HEK293 (cell line): ENCODE measurements at regions not wholly inside any gene's neighbourhood (a gene's known extent, or its start where the extent isn't known, plus 50 kb on each side); places are given as distances from the start of the nearest gene placed in this dataset.

Experiments used
- CTCF ChIA-PET: fragments of 350-600 bp; formaldehyde crosslinking; extraction: SDS; loops from one replicate; lab custom pipeline; 2021; ENCODE audit warnings: antibody characterized with exemption; lab: Yijun Ruan, JAX
- POLR2A ChIA-PET: fragments of 300-600 bp; formaldehyde crosslinking; extraction: SDS; loops from one replicate; lab custom pipeline; 2020; ENCODE audit warnings: antibody characterized with exemption, inconsistent platforms; lab: Yijun Ruan, JAX
- H3K27ac ChIP-seq: fragments of 200-500 bp; sonication (Bioruptor generic); 2 replicates; pipeline ENCODE4 v1.5.1; 2014; ENCODE audit warnings: low read depth, low read length, control low read depth, inconsistent platforms; ENCODE audit errors: extremely low read depth
- H3K36me3 ChIP-seq, 2 experiments: fragments of 200-500 bp in 1 of 2; sonication (Bioruptor generic) in 1 of 2; 1 replicate in 1 of 2; 2 replicates in 1 of 2; pipeline ENCODE4 v1.5.1; 2014 to 2017; ENCODE audit warnings: inconsistent platforms in 2 of 2, low read length in 2 of 2; ENCODE audit not compliant: control insufficient read depth in 2 of 2, insufficient read depth in 1 of 2
- H3K4me1 ChIP-seq: fragments of 200-500 bp; sonication (Bioruptor generic); 2 replicates; pipeline ENCODE4 v1.5.1; 2014; ENCODE audit warnings: mild to moderate bottlenecking, low read length, inconsistent platforms; ENCODE audit not compliant: control insufficient read depth, insufficient read depth
- H3K4me3 ChIP-seq: 2 replicates; pipeline ENCODE4 v1.5.1; 2011; ENCODE audit warnings: low read depth, mild to moderate bottlenecking, control low read depth, low read length, moderate library complexity
- H3K9me3 ChIP-seq: fragments of 200-500 bp; sonication (Bioruptor generic); 2 replicates; pipeline ENCODE4 v1.5.1; 2014; ENCODE audit warnings: low read depth, low read length, inconsistent platforms; ENCODE audit not compliant: control insufficient read depth, insufficient read depth
- HOXA7 ChIP-seq: sonication (generic); formaldehyde crosslinking; IDR thresholded peaks from 2 replicates; pipeline ENCODE4 v1.8.1; 2022; ENCODE audit warnings: missing genetic modification reagents, borderline replicate concordance
- KLF1 ChIP-seq: fragments of 450-650 bp; formaldehyde crosslinking; IDR thresholded peaks from 2 replicates; pipeline ENCODE4 v1.5.1; 2016; ENCODE audit warnings: missing biosample characterization, missing genetic modification characterization
- WT1 ChIP-seq: fragments of 450-650 bp; formaldehyde crosslinking; IDR thresholded peaks from 2 replicates; pipeline ENCODE4 v1.5.1; 2016; ENCODE audit warnings: missing biosample characterization, missing genetic modification characterization
- YY1 ChIP-seq: fragments of 450-650 bp; formaldehyde crosslinking; IDR thresholded peaks from 2 replicates; pipeline ENCODE4 v1.5.1; 2018; ENCODE audit warnings: missing biosample characterization, missing genetic modification characterization
- ZEB2 ChIP-seq: fragments of 450-650 bp; formaldehyde crosslinking; IDR thresholded peaks from 2 replicates; pipeline ENCODE4 v1.5.1; 2016; ENCODE audit warnings: missing biosample characterization, missing genetic modification characterization
- ZFP37 ChIP-seq: fragments of 450-650 bp; formaldehyde crosslinking; IDR thresholded peaks from 2 replicates; pipeline ENCODE4 v1.5.1; 2016; ENCODE audit warnings: missing biosample characterization, missing genetic modification characterization
- ZNF223 ChIP-seq: fragments of 450-650 bp; formaldehyde crosslinking; IDR thresholded peaks from 2 replicates; pipeline ENCODE4 v1.5.1; 2016; ENCODE audit warnings: missing biosample characterization, missing genetic modification characterization
- ZNF248 ChIP-seq: fragments of 450-650 bp; formaldehyde crosslinking; IDR thresholded peaks from 2 replicates; pipeline ENCODE4 v1.5.1; 2017; ENCODE audit warnings: missing biosample characterization, missing genetic modification characterization
- ZNF266 ChIP-seq: fragments of 450-650 bp; formaldehyde crosslinking; IDR thresholded peaks from 2 replicates; pipeline ENCODE4 v1.5.1; 2016; ENCODE audit warnings: missing biosample characterization, missing genetic modification characterization, low read depth
- ZNF341 ChIP-seq: fragments of 450-650 bp; formaldehyde crosslinking; IDR thresholded peaks from 2 replicates; pipeline ENCODE4; 2016; ENCODE audit warnings: low read depth, missing biosample characterization, missing genetic modification characterization
- ZNF560 ChIP-seq: fragments of 450-650 bp; formaldehyde crosslinking; IDR thresholded peaks from 2 replicates; pipeline ENCODE4 v1.5.1; 2017; ENCODE audit warnings: missing biosample characterization, missing genetic modification characterization, borderline replicate concordance
- ZNF610 ChIP-seq: fragments of 450-650 bp; formaldehyde crosslinking; IDR thresholded peaks from 2 replicates; pipeline ENCODE4 v1.5.1; 2016; ENCODE audit warnings: missing biosample characterization, missing genetic modification characterization, borderline replicate concordance
- ZNF830 ChIP-seq: fragments of 450-650 bp; IDR thresholded peaks from 2 replicates; pipeline ENCODE4 v1.5.0; 2018; ENCODE audit warnings: missing biosample characterization, missing genetic modification characterization, low read depth, mild to moderate bottlenecking, moderate library complexity
- ZSCAN16 ChIP-seq: fragments of 450-650 bp; formaldehyde crosslinking; IDR thresholded peaks from 2 replicates; pipeline ENCODE4 v1.5.1; 2016; ENCODE audit warnings: missing biosample characterization, missing genetic modification characterization
- TF ChIP-seq, protein P1 (sequence below): fragments of 450-650 bp; formaldehyde crosslinking; conservative IDR thresholded peaks from 2 replicates; pipeline ENCODE4 v1.5.1; 2016; ENCODE audit warnings: low read depth, missing biosample characterization, missing genetic modification characterization
- TF ChIP-seq, protein P2 (sequence below): fragments of 450-650 bp; formaldehyde crosslinking; IDR thresholded peaks from 2 replicates; pipeline ENCODE4 v1.5.1; 2016; ENCODE audit warnings: missing biosample characterization, missing genetic modification characterization
- TF ChIP-seq, protein P3 (sequence below): fragments of 450-650 bp; formaldehyde crosslinking; IDR thresholded peaks from 2 replicates; pipeline ENCODE4 v1.5.1; 2016; ENCODE audit warnings: missing biosample characterization, missing genetic modification characterization
- TF ChIP-seq, protein P4 (sequence below): fragments of 450-650 bp; formaldehyde crosslinking; IDR thresholded peaks from 2 replicates; pipeline ENCODE4 v1.5.1; 2017; ENCODE audit warnings: missing biosample characterization, missing genetic modification characterization

- TF ChIP-seq ZNF560 (no peak), ZNF266 (tag by site-specific recombination) (no peak)
- no peak overlapping the region for H3K27ac ChIP-seq
- CTCF ChIA-PET: no interaction called here
- H3K9me3 ChIP-seq: no peaks in the 10 kb centered on the region
- no peaks in the 10 kb centered on the region for H3K4me1 ChIP-seq
- no peak overlapping the region for H3K4me3 ChIP-seq
- H3K36me3 ChIP-seq: no peaks in the 10 kb centered on the region
- POLR2A ChIA-PET: no interaction called here
Observed at GRCh38 chr21:22552390-22552789, 1554.2 kb downstream of the NCAM2 start.

DNA sequence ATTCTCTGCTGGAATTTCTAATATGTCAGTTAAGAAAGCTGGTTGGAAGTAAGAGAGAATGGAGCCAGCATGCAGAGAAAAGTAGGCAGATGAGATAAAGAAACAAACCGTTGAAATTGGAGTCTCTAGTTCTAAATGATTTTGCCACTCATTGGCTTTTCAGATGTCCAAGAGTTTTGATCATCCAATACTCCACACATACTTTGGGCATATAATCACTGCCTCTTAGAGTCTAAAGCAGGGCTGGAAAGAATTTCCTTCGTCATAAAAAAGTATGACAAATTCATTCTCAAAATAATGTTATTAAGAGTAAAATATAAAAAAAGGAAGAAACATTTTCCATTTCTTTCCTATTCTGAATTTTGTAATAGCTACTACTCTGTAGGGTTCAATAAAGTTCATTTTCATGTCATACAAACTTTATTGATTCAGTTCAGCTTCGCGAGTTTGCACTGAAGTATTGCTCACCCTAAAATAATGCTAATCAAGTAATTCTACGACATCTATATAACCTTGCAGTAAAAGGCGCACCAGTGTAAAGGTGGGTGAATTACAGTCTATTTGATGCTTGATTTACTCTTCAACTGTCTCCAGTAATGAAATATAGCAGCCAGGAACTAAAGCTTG is 1556.6 kb downstream of the NCAM2 start:
- H3K9me3 ChIP-seq: no peaks in the 10 kb centered on the region
- no peak for TF ChIP-seq ZSCAN16 (tag by site-specific recombination)
- no peak for TF ChIP-seq ZNF830 (tag by site-specific recombination)
- no peak for TF ChIP-seq YY1 (tag by site-specific recombination)
- TF ChIP-seq ZNF610 (tag by site-specific recombination): no peak
- no peak for TF ChIP-seq ZEB2 (tag by site-specific recombination)
- TF ChIP-seq, protein P1, sequence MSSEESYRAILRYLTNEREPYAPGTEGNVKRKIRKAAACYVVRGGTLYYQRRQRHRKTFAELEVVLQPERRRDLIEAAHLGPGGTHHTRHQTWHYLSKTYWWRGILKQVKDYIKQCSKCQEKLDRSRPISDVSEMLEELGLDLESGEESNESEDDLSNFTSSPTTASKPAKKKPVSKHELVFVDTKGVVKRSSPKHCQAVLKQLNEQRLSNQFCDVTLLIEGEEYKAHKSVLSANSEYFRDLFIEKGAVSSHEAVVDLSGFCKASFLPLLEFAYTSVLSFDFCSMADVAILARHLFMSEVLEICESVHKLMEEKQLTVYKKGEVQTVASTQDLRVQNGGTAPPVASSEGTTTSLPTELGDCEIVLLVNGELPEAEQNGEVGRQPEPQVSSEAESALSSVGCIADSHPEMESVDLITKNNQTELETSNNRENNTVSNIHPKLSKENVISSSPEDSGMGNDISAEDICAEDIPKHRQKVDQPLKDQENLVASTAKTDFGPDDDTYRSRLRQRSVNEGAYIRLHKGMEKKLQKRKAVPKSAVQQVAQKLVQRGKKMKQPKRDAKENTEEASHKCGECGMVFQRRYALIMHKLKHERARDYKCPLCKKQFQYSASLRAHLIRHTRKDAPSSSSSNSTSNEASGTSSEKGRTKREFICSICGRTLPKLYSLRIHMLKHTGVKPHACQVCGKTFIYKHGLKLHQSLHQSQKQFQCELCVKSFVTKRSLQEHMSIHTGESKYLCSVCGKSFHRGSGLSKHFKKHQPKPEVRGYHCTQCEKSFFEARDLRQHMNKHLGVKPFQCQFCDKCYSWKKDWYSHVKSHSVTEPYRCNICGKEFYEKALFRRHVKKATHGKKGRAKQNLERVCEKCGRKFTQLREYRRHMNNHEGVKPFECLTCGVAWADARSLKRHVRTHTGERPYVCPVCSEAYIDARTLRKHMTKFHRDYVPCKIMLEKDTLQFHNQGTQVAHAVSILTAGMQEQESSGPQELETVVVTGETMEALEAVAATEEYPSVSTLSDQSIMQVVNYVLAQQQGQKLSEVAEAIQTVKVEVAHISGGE (tag by site-specific recombination): no peak
- TF ChIP-seq, protein P2, sequence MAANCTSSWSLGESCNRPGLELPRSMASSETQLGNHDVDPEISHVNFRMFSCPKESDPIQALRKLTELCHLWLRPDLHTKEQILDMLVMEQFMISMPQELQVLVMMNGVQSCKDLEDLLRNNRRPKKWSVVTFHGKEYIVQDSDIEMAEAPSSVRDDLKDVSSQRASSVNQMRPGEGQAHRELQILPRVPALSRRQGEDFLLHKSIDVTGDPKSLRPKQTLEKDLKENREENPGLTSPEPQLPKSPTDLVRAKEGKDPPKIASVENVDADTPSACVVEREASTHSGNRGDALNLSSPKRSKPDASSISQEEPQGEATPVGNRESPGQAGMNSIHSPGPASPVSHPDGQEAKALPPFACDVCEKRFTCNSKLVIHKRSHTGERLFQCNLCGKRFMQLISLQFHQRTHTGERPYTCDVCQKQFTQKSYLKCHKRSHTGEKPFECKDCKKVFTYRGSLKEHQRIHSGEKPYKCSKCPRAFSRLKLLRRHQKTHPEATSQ (tag by site-specific recombination): no peak
- TF ChIP-seq, protein P3, sequence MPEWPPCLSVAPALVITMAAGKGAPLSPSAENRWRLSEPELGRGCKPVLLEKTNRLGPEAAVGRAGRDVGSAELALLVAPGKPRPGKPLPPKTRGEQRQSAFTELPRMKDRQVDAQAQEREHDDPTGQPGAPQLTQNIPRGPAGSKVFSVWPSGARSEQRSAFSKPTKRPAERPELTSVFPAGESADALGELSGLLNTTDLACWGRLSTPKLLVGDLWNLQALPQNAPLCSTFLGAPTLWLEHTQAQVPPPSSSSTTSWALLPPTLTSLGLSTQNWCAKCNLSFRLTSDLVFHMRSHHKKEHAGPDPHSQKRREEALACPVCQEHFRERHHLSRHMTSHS (tag by site-specific recombination): no peak
- TF ChIP-seq WT1 (tag by site-specific recombination): no peak
- no peak for TF ChIP-seq KLF1 (tag by site-specific recombination)
- TF ChIP-seq, protein P4, sequence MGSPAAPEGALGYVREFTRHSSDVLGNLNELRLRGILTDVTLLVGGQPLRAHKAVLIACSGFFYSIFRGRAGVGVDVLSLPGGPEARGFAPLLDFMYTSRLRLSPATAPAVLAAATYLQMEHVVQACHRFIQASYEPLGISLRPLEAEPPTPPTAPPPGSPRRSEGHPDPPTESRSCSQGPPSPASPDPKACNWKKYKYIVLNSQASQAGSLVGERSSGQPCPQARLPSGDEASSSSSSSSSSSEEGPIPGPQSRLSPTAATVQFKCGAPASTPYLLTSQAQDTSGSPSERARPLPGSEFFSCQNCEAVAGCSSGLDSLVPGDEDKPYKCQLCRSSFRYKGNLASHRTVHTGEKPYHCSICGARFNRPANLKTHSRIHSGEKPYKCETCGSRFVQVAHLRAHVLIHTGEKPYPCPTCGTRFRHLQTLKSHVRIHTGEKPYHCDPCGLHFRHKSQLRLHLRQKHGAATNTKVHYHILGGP (tag by site-specific recombination): no peak
- TF ChIP-seq HOXA7 (CRISPR knock-in tag): no peak
- no peak for TF ChIP-seq ZFP37
- no peak for TF ChIP-seq ZNF223 (tag by site-specific recombination)
- TF ChIP-seq ZNF248 (tag by site-specific recombination): no peak
- TF ChIP-seq ZNF341: no peak
- H3K27ac ChIP-seq: no peak overlapping the region
- no peaks in the 10 kb centered on the region for H3K36me3 ChIP-seq
- H3K4me3 ChIP-seq: no peak overlapping the region
- H3K4me1 ChIP-seq: no peaks in the 10 kb centered on the region
- CTCF ChIA-PET: interaction anchor here (0.6 to 1.1 kb wide), 3 partner anchors 20 to 1560 kb away, joined by 3 to 6 read pairs (median 3); no protein-coding TSS in a partner anchor
- POLR2A ChIA-PET: no interaction called here
